Endothelial cell of umbilical vein (primary cell): ENCODE measurements at regions not wholly inside any gene's neighbourhood (a gene's known extent, or its start where the extent isn't known, plus 50 kb on each side); places are given as distances from the start of the nearest gene placed in this dataset.

Source experiments
- BruUV-seq: library from RNA; stranded (reverse); fragments of 400-500 nt; replicated peaks from 2 replicates; lab custom pipeline; 2021; lab: Mats Ljungman, UMichigan
- CTCF ChIA-PET: fragments of 300-600, 350-600 bp; sonication (Branson Sonifier 250); formaldehyde crosslinking; loops from one replicate; lab custom pipeline; 2021; ENCODE audit warnings: antibody characterized with exemption, inconsistent platforms; lab: Charles Lee
- POLR2A ChIA-PET: fragments of 300-600, 350-600 bp; sonication (Branson Sonifier 250); formaldehyde crosslinking; loops from one replicate; lab custom pipeline; 2021; ENCODE audit warnings: antibody characterized with exemption, inconsistent platforms; lab: Charles Lee
- DNase-seq: peaks from one replicate; pipeline ENCODE4 v3.0.0-alpha.2; 2011; ENCODE audit warnings: low read depth, low spot score
- FAIRE-seq: peaks from 2 replicates; lab custom pipeline; 2011; peaks lifted over from hg19 to GRCh38; lab: Jason Lieb, UNC
- H2AFZ ChIP-seq: 2 replicates; pipeline ENCODE4 v1.6.0; 2012; ENCODE audit warnings: low read depth, low read length, control low read depth, inconsistent platforms
- H3K27ac ChIP-seq: 2 replicates; pipeline ENCODE4 v1.5.1; 2011; ENCODE audit warnings: low read depth, mild to moderate bottlenecking, control low read depth, low read length, moderate library complexity; ENCODE audit not compliant: insufficient read depth
- H3K27me3 ChIP-seq, 2 experiments: 2 replicates each; pipeline versions ENCODE4 v1.6.0 to v1.6.1; 2011; ENCODE audit warnings: low read length in 2 of 2, mixed read lengths in 1 of 2; ENCODE audit not compliant: control insufficient read depth in 2 of 2, insufficient read depth in 2 of 2
- H3K36me3 ChIP-seq, 2 experiments: 2 replicates in 1 of 2; 3 replicates in 1 of 2; pipeline ENCODE4 v1.5.1; 2011; ENCODE audit warnings: low read length in 2 of 2, mild to moderate bottlenecking in 1 of 2, moderate library complexity in 1 of 2; ENCODE audit not compliant: control insufficient read depth in 2 of 2, insufficient read depth in 2 of 2; ENCODE audit errors: extremely low read depth in 1 of 2
- H3K4me1 ChIP-seq: 3 replicates; pipeline ENCODE4 v1.5.1; 2011; ENCODE audit warnings: mild to moderate bottlenecking, low read length; ENCODE audit not compliant: control insufficient read depth, insufficient read depth; ENCODE audit errors: extremely low read depth
- H3K4me2 ChIP-seq: 2 replicates; pipeline ENCODE4 v1.6.1; 2011; ENCODE audit warnings: low read length, control low read depth, mixed read lengths; ENCODE audit not compliant: insufficient read depth
- H3K4me3 ChIP-seq, 3 experiments: fragments of 200-600 bp in 1 of 3; sonication (generic), shearing (Covaris generic) in 1 of 3; replicated peaks in 1 of 3; 2 replicates each; pipeline ENCODE4 v1.5.1; 2011 to 2016; ENCODE audit warnings: control low read depth in 3 of 3, low read length in 3 of 3, mild to moderate bottlenecking in 2 of 3, inconsistent platforms in 1 of 3, low read depth in 1 of 3, moderate library complexity in 1 of 3; ENCODE audit not compliant: insufficient read depth in 1 of 3
- H3K79me2 ChIP-seq: 2 replicates; pipeline ENCODE4 v1.6.0; 2012; ENCODE audit warnings: low read length, inconsistent platforms; ENCODE audit not compliant: control insufficient read depth, insufficient read depth
- H3K9ac ChIP-seq: replicated peaks from 2 replicates; pipeline ENCODE3; 2011; ENCODE audit warnings: low read length, control low read depth; ENCODE audit not compliant: insufficient read depth; ENCODE audit errors: extremely low read depth
- H3K9me1 ChIP-seq: replicated peaks from 3 replicates; pipeline ENCODE4 v1.6.0; 2011; ENCODE audit warnings: mild to moderate bottlenecking, low read length; ENCODE audit not compliant: control insufficient read depth, insufficient read depth; ENCODE audit errors: extremely low read depth
- H3K9me3 ChIP-seq: replicated peaks from 2 replicates; pipeline ENCODE4 v1.5.1; 2012; ENCODE audit warnings: low read length, inconsistent platforms; ENCODE audit not compliant: control insufficient read depth, insufficient read depth
- H4K20me1 ChIP-seq: replicated peaks from 2 replicates; pipeline ENCODE3; 2011; ENCODE audit warnings: mild to moderate bottlenecking, low read length; ENCODE audit not compliant: control insufficient read depth, insufficient read depth; ENCODE audit errors: extremely low read depth
- FOS ChIP-seq: IDR thresholded peaks from 2 replicates; pipeline ENCODE4 v1.6.1; 2011; ENCODE audit warnings: mild to moderate bottlenecking, low read length, moderate library complexity, borderline replicate concordance; ENCODE audit not compliant: insufficient read depth
- GATA2 ChIP-seq: IDR thresholded peaks from 2 replicates; pipeline ENCODE4 v1.7.0; 2011; ENCODE audit warnings: low read depth, mild to moderate bottlenecking, moderate library complexity, mixed read lengths, low read length; ENCODE audit not compliant: insufficient read length, insufficient read depth
- JUN ChIP-seq: IDR thresholded peaks from 2 replicates; pipeline ENCODE4 v1.6.1; 2011; ENCODE audit warnings: borderline replicate concordance, low read depth; ENCODE audit not compliant: insufficient read length, insufficient read depth
- MYC ChIP-seq: IDR thresholded peaks from one replicate; pipeline ENCODE4 v1.6.1; 2011; ENCODE audit warnings: mild to moderate bottlenecking, low read depth, low read length
- POLR2A ChIP-seq: IDR thresholded peaks from 2 replicates; pipeline ENCODE4 v1.6.1; 2012; ENCODE audit warnings: low read depth, mild to moderate bottlenecking, control low read depth, low read length
- POLR2AphosphoS5 ChIP-seq: IDR thresholded peaks from 2 replicates; pipeline ENCODE4 v1.6.1; 2012; ENCODE audit warnings: low read depth, mild to moderate bottlenecking, control low read depth, low read length, moderate library complexity; ENCODE audit not compliant: insufficient read depth
- dilution Hi-C: fragments of 300-500 bp; cut with MboI; formaldehyde crosslinking; loops from one replicate; pipeline ENCODE4 v1.15.0; 2019; ENCODE audit warnings: low sequenced_read_pairs; ENCODE audit not compliant: extremely low pct_ligation_motif_present
- intact Hi-C: fragments of 100-400 bp; cut with micrococcal nuclease; formaldehyde crosslinking; loops from one replicate; pipeline ENCODE4 v1.10.0; 2022
- TF ChIP-seq, protein P1 (sequence below), 2 donors: IDR thresholded peaks; 1 replicate in 1 of 2; 2 replicates in 1 of 2; pipeline ENCODE4 v1.5.1; 2011; ENCODE audit warnings: low read length in 2 of 2, mild to moderate bottlenecking in 2 of 2, moderate library complexity in 2 of 2, control low read depth in 1 of 2, inconsistent platforms in 1 of 2, low read depth in 1 of 2; ENCODE audit not compliant: insufficient read depth in 1 of 2; ENCODE audit errors: extremely low read depth in 1 of 2
- TF ChIP-seq, protein P2 (sequence below): IDR thresholded peaks from 2 replicates; pipeline ENCODE4 v1.6.1; 2011; ENCODE audit not compliant: insufficient read depth, insufficient read length

DNA sequence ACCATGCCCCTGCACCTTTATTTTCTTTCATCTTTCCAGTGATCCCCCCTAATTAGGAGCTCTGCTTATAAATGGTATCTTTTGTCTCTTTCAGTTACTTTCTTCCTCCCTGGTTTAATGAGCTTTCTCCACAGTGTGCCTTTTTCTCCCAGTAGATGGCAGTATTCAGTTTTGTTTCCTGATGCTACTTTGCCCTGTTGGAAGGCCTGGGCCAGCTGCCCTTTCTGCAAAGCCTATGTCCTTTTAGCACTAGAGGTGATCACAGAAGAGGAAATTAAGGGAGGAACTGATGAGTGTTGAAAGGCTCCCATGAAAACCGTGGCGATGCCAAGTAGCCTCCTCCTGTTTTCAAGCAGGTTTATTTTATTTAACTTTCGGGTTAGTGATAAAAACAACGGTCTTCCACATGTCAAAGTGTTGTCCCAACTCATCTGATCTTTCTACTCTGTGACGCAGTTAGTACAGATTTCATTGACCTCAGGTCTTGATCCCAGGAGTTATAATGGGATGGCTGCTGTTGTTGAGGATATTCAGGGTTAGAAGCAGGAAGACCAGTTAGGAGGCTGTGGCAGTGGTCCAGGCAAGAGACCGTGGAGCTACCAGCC lies 184.2 kb upstream of the BMP2 start:
- H3K36me3 ChIP-seq = no peaks in the 10 kb centered on the region
- CTCF ChIA-PET = interaction anchor here (0.6 to 2.5 kb wide), 56 partner anchors 9 to 1343 kb away, joined by 3 to 20 read pairs (median 5); partner anchors contain the start of gene BMP2
- dilution Hi-C loops = no loop called here
- peak; percentile 78 for DNase-seq
- peak overlapping the region; percentile 24 for H3K27ac ChIP-seq
- FAIRE-seq = peak; percentile 42
- no peak for TF ChIP-seq JUN
- TF ChIP-seq, protein P1, sequence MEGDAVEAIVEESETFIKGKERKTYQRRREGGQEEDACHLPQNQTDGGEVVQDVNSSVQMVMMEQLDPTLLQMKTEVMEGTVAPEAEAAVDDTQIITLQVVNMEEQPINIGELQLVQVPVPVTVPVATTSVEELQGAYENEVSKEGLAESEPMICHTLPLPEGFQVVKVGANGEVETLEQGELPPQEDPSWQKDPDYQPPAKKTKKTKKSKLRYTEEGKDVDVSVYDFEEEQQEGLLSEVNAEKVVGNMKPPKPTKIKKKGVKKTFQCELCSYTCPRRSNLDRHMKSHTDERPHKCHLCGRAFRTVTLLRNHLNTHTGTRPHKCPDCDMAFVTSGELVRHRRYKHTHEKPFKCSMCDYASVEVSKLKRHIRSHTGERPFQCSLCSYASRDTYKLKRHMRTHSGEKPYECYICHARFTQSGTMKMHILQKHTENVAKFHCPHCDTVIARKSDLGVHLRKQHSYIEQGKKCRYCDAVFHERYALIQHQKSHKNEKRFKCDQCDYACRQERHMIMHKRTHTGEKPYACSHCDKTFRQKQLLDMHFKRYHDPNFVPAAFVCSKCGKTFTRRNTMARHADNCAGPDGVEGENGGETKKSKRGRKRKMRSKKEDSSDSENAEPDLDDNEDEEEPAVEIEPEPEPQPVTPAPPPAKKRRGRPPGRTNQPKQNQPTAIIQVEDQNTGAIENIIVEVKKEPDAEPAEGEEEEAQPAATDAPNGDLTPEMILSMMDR (IDR thresholded peaks at IDR 0.05; ENCODE audit: extremely low read depth in 1 of 2, insufficient read depth in 1 of 2, low read depth in 1 of 2, low read length in 2 of 2) = peak; percentile 56 to 61
- H3K4me2 ChIP-seq = peak overlapping the region; percentile 51
- no peaks in the 10 kb centered on the region for H3K9me1 ChIP-seq
- H4K20me1 ChIP-seq = no peaks in the 10 kb centered on the region
- H3K9me3 ChIP-seq = no peaks in the 10 kb centered on the region
- H3K4me1 ChIP-seq = peaks cover 15% of the 10 kb centered on the region
- intact Hi-C loops = loop anchor here (1.0 to 5.0 kb wide), 10 partner anchors 53 to 1344 kb away; no protein-coding TSS in a partner anchor
- no TSS peak for BruUV-seq
- no peaks in the 10 kb centered on the region for H3K27me3 ChIP-seq
- no peak overlapping the region for H3K9ac ChIP-seq
- H3K79me2 ChIP-seq = no peaks in the 10 kb centered on the region
- H2AFZ ChIP-seq = no peak overlapping the region
- POLR2A ChIA-PET = interaction anchor here (0.6 kb wide), 1 partner anchor 155 kb away, joined by 5 read pairs; no protein-coding TSS in a partner anchor
- no peak overlapping the region for H3K4me3 ChIP-seq

DNA sequence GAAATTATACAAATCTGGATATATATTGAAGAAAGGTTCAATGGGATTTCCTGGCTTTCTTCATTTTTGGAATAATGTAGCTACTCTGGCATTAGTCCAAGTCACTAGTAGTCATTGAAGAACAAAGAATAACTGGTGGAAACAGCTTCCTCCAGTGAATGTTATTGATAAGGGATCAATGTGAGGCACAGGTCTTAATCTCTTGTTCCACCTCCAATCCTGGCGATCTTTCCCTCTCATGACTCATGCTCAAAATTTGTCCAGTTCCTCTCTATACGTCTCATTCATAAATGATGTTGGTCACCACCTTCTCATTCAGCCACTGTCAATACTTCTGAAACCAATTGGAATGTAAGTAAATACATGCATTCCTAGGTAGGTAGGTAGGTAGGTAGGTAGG lies 185.0 kb upstream of the BMP2 start:
- intact Hi-C loops (loop anchor here (1.0 to 5.0 kb wide), 8 partner anchors 9 to 1344 kb away; no protein-coding TSS in a partner anchor), dilution Hi-C loops (no loop called here)
- H3K4me1 ChIP-seq = peaks cover 15% of the 10 kb centered on the region
- H3K4me3 ChIP-seq = no peak overlapping the region
- H3K36me3 ChIP-seq = no peaks in the 10 kb centered on the region
- H2AFZ ChIP-seq = no peak overlapping the region
- POLR2A ChIA-PET = no interaction called here
- H3K27me3 ChIP-seq = no peaks in the 10 kb centered on the region
- H3K9ac ChIP-seq = no peak overlapping the region
- DNase-seq = peak; percentile 57
- H3K9me1 ChIP-seq = no peaks in the 10 kb centered on the region
- H3K79me2 ChIP-seq = no peaks in the 10 kb centered on the region
- FAIRE-seq = peak; percentile 83
- H3K4me2 ChIP-seq = peak overlapping the region; percentile 51
- no peak overlapping the region for H3K27ac ChIP-seq
- CTCF ChIA-PET = interaction anchor here (0.6 to 2.5 kb wide), 56 partner anchors 8 to 1344 kb away, joined by 3 to 20 read pairs (median 5); partner anchors contain the start of gene BMP2
- BruUV-seq = no TSS peak
- peak; percentile 74 for TF ChIP-seq GATA2
- TF ChIP-seq MYC = no peak
- TF ChIP-seq, protein P1 (IDR thresholded peaks at IDR 0.05; ENCODE audit: extremely low read depth in 1 of 2, insufficient read depth in 1 of 2, low read depth in 1 of 2, low read length in 2 of 2) = no peak
- TF ChIP-seq JUN = peak; percentile 66
- TF ChIP-seq POLR2AphosphoS5 = no peak
- peak; percentile 19 for TF ChIP-seq POLR2A
- peak; percentile 38 for TF ChIP-seq FOS
- TF ChIP-seq, protein P2, sequence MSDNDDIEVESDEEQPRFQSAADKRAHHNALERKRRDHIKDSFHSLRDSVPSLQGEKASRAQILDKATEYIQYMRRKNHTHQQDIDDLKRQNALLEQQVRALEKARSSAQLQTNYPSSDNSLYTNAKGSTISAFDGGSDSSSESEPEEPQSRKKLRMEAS = no peak
- no peaks in the 10 kb centered on the region for H3K9me3 ChIP-seq
- H4K20me1 ChIP-seq = no peaks in the 10 kb centered on the region
